ENCODE measurements at regions not wholly inside any gene's neighbourhood (a gene's known extent, or its start where the extent isn't known, plus 50 kb on each side); places are given as distances from the start of the nearest gene placed in this dataset.

DNA sequence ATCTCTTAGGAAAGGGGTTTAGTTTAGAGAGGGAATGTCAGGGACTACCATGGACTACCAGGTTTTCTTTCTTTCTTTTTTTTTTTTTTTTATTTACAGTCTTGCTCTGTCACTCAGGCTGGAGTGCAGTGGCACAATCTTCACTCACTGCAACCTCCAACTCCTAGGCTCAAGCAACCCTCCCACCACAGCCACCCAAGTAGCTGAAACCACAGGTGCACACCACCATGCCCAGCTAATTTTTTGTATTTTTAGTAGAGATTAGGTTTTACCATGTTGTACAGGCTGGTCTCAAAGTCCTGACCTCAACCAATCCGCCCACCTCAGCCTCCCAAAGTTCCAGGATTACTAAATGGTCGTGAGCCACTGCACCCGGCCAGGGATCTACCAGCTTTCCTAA is 572.7 kb downstream of the CAAP1 start:
- no peaks in the 10 kb centered on the region for H3K4me1 ChIP-seq
- H3K9me3 ChIP-seq, result no peaks in the 10 kb centered on the region
- H3K27me3 ChIP-seq, result no peaks in the 10 kb centered on the region
- DNase-seq (ENCODE audit: low spot score in 2 of 2), result no peak
- 84 to 91% methylated on average over 3 of the region's 3 CpGs for WGBS, 2 donors
- no peaks in the 10 kb centered on the region for H3K36me3 ChIP-seq
- H3K27ac ChIP-seq, result no peak overlapping the region
- no peak overlapping the region for H3K4me3 ChIP-seq
- TF ChIP-seq POLR2A (IDR thresholded peaks at IDR 0.05), result no peak
- TF ChIP-seq, protein P1, sequence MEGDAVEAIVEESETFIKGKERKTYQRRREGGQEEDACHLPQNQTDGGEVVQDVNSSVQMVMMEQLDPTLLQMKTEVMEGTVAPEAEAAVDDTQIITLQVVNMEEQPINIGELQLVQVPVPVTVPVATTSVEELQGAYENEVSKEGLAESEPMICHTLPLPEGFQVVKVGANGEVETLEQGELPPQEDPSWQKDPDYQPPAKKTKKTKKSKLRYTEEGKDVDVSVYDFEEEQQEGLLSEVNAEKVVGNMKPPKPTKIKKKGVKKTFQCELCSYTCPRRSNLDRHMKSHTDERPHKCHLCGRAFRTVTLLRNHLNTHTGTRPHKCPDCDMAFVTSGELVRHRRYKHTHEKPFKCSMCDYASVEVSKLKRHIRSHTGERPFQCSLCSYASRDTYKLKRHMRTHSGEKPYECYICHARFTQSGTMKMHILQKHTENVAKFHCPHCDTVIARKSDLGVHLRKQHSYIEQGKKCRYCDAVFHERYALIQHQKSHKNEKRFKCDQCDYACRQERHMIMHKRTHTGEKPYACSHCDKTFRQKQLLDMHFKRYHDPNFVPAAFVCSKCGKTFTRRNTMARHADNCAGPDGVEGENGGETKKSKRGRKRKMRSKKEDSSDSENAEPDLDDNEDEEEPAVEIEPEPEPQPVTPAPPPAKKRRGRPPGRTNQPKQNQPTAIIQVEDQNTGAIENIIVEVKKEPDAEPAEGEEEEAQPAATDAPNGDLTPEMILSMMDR (IDR thresholded peaks at IDR 0.05), result no peak
- no peak for TF ChIP-seq EP300 (IDR thresholded peaks at IDR 0.05)

DNA sequence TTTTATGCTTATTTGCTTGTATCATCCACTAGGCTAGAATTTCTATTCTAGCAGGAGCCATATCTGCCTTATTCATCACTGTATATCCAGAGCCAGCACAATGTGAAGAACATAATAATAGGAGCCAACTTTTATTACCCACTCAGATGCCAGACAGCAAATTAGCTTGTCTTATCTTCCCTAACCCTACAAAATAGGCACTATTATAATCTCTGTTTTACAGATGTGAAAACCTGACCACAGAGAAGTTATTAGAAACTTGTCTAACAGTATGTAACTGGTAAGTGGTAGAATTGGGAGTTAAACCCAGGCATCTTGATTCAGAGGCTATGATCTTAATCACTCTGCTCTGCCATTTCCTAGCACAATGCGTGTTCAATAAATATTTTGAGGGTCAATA is 579.5 kb downstream of the CAAP1 start:
- Histone ChIP-seq H3K9me3 (no peaks in the 10 kb centered on the region), H3K4me1 (no peaks in the 10 kb centered on the region), H3K27me3 (no peaks in the 10 kb centered on the region), H3K4me3 (no peak overlapping the region), H3K36me3 (no peaks in the 10 kb centered on the region), H3K27ac (no peak overlapping the region)
- WGBS, 2 donors, result 82 to 84% methylated on average over 1 of the region's 1 CpG
- DNase-seq (ENCODE audit: low spot score in 2 of 2), result no peak
- no peak for TF ChIP-seq EP300 (IDR thresholded peaks at IDR 0.05)
- TF ChIP-seq, protein P1 (IDR thresholded peaks at IDR 0.05), result no peak
- no peak for TF ChIP-seq POLR2A (IDR thresholded peaks at IDR 0.05)

DNA sequence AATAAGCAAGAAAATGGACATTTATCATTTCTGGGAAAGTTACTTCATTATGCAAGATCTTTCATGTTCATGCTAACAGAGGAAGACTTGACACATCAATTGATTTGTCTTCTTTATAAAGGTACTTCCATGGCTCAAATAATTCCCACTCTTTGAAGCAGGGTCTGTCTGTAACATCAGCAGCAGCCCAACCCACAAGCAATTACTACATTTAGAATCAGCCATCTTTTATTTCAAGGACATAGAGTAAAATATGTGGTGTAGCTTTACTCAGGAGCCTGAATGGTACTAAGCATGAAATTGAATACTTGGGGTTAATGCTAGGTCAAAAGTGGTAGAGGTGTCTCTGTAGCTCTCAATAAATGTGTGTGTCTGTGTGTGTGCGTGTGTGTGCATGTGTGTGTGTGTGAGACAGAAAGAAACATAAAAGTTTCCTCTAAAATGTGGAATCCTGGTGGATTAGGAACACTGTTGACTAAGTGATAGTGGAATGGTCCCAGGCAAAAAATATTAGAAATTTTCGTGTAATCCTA is 581.1 kb downstream of the CAAP1 start:
- Histone ChIP-seq H3K27me3 (no peaks in the 10 kb centered on the region), H3K4me1 (no peaks in the 10 kb centered on the region), H3K4me3 (no peak overlapping the region), H3K9me3 (no peaks in the 10 kb centered on the region), H3K27ac (no peak overlapping the region), H3K36me3 (no peaks in the 10 kb centered on the region)
- TF ChIP-seq POLR2A (IDR thresholded peaks at IDR 0.05) (no peak), EP300 (IDR thresholded peaks at IDR 0.05) (no peak)
- TF ChIP-seq, protein P1 (IDR thresholded peaks at IDR 0.05), result no peak
- DNase-seq (ENCODE audit: low spot score in 2 of 2), result no peak
- WGBS, 2 donors, result 75 to 77% methylated on average over 2 of the region's 2 CpGs

DNA sequence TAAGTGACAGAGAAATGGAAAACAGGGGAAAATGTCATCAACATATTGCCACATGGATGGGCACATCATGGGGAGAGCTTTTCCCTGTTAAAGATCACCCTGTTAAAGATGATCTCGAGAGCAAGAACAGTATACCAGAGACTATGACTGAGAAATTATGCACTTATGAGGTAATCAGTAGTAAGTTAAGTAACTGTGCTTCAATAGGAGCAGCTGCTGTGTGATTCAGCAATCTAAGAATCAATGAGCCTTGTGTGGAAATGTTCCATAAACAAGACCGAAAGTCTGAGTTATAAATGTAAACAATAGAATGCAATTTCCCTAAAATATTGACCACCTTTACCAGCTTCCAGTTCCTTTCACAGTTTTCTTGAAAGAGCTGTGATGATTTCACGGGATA is 582.3 kb downstream of the CAAP1 start:
- no peaks in the 10 kb centered on the region for H3K27me3 ChIP-seq
- H3K27ac ChIP-seq, result no peak overlapping the region
- no peaks in the 10 kb centered on the region for H3K36me3 ChIP-seq
- no peak for DNase-seq (ENCODE audit: low spot score in 2 of 2)
- H3K4me3 ChIP-seq, result no peak overlapping the region
- TF ChIP-seq, protein P1 (IDR thresholded peaks at IDR 0.05), result no peak
- TF ChIP-seq POLR2A (IDR thresholded peaks at IDR 0.05) (no peak), EP300 (IDR thresholded peaks at IDR 0.05) (no peak)
- whole genome bisulfite sequencing, 2 donors, result 43 to 78% methylated on average over 3 of the region's 3 CpGs
- no peaks in the 10 kb centered on the region for H3K4me1 ChIP-seq
- no peaks in the 10 kb centered on the region for H3K9me3 ChIP-seq

DNA sequence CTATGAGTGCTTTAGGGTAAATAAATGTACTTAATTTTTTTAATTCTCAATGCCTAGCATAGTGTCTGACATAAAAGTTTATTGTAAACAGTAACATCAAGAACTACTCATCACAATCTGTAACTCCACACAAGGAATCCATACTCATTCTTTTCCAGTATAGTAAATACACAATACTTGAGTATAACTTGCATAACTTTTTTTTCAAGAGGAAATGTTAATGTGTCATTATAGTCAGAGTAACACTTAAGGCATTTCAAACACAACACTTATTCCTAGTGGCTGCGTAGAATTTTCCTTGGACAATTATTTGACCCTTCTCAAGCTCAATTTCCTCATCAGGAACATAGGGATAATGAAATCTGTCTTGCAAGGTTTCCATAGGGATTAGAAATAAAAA is 584.3 kb downstream of the CAAP1 start:
- no peak overlapping the region for H3K4me3 ChIP-seq
- H3K27ac ChIP-seq, result no peak overlapping the region
- H3K9me3 ChIP-seq, result no peaks in the 10 kb centered on the region
- no peaks in the 10 kb centered on the region for H3K27me3 ChIP-seq
- WGBS, 2 donors, result 74 to 76% methylated on average over 1 of the region's 1 CpG
- H3K4me1 ChIP-seq, result no peaks in the 10 kb centered on the region
- TF ChIP-seq, protein P1 (IDR thresholded peaks at IDR 0.05), result no peak
- TF ChIP-seq EP300 (IDR thresholded peaks at IDR 0.05), result no peak
- no peak for TF ChIP-seq POLR2A (IDR thresholded peaks at IDR 0.05)
- no peaks in the 10 kb centered on the region for H3K36me3 ChIP-seq
- no peak for DNase-seq (ENCODE audit: low spot score in 2 of 2)
